ENCODE measurements at regions not wholly inside any gene's neighbourhood (a gene's known extent, or its start where the extent isn't known, plus 50 kb on each side); places are given as distances from the start of the nearest gene placed in this dataset.

DNA sequence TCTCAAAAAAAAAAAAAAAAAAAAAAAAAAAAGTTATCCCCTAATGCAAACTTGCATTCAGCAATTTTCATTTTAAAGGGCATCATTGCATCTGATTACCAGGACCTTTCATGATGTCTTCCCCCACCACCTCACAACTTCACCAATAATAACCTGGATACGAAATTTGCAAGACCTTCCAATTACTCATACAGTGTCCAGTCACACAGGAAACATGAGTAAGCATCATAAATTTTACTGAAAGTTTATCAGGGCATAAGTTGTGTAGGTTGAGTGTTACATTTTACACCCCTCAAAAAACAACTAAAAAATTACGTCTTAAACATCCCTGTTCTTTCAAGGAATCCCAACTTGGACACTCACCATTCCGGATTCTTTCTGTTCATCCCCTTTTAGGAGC lies 79.1 kb upstream of the ANKEF1 start:
- TF ChIP-seq, protein P1, sequence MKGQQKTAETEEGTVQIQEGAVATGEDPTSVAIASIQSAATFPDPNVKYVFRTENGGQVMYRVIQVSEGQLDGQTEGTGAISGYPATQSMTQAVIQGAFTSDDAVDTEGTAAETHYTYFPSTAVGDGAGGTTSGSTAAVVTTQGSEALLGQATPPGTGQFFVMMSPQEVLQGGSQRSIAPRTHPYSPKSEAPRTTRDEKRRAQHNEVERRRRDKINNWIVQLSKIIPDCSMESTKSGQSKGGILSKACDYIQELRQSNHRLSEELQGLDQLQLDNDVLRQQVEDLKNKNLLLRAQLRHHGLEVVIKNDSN (IDR thresholded peaks at IDR 0.05): no peak
- no peak for TF ChIP-seq CEBPB (IDR thresholded peaks at IDR 0.05)
- no peak for TF ChIP-seq CREB1 (IDR thresholded peaks at IDR 0.05; ENCODE audit: low read depth)
- TF ChIP-seq EP300 (IDR thresholded peaks at IDR 0.05; ENCODE audit: borderline replicate concordance): no peak
- no peak for TF ChIP-seq TEAD4 (IDR thresholded peaks at IDR 0.05)
- TF ChIP-seq FOXM1 (IDR thresholded peaks at IDR 0.05; ENCODE audit: borderline replicate concordance, low read depth): no peak
- no peak for TF ChIP-seq YY1 (IDR thresholded peaks at IDR 0.05; ENCODE audit: low read depth)
- TF ChIP-seq ZBTB7A (IDR thresholded peaks at IDR 0.05; ENCODE audit: low read depth): no peak
- TF ChIP-seq REST (IDR thresholded peaks at IDR 0.05; ENCODE audit: low read depth): no peak
- TF ChIP-seq TAF1 (IDR thresholded peaks at IDR 0.05; ENCODE audit: low read depth): no peak
- no peak for TF ChIP-seq RAD21 (IDR thresholded peaks at IDR 0.05; ENCODE audit: low read depth)
- no peak for TF ChIP-seq MAX (IDR thresholded peaks at IDR 0.05)
- no peak for TF ChIP-seq EGR1 (IDR thresholded peaks at IDR 0.05)
- no peak for TF ChIP-seq TCF12 (IDR thresholded peaks at IDR 0.05; ENCODE audit: low read depth)

GRCh38 chr20:9949563-9949962 lies 85.2 kb upstream of the ANKEF1 start:
- TF ChIP-seq EGR1 (IDR thresholded peaks at IDR 0.05) (no peak), ZBTB7A (IDR thresholded peaks at IDR 0.05; ENCODE audit: low read depth) (no peak), MAX (IDR thresholded peaks at IDR 0.05) (no peak), FOXM1 (IDR thresholded peaks at IDR 0.05; ENCODE audit: borderline replicate concordance, low read depth) (no peak), RAD21 (IDR thresholded peaks at IDR 0.05; ENCODE audit: low read depth) (no peak), EP300 (IDR thresholded peaks at IDR 0.05; ENCODE audit: borderline replicate concordance) (no peak), YY1 (IDR thresholded peaks at IDR 0.05; ENCODE audit: low read depth) (no peak), TAF1 (IDR thresholded peaks at IDR 0.05; ENCODE audit: low read depth) (no peak), REST (IDR thresholded peaks at IDR 0.05; ENCODE audit: low read depth) (no peak), CREB1 (IDR thresholded peaks at IDR 0.05; ENCODE audit: low read depth) (no peak), CEBPB (IDR thresholded peaks at IDR 0.05) (no peak), NFIC (IDR thresholded peaks at IDR 0.05) (no peak), TEAD4 (IDR thresholded peaks at IDR 0.05) (no peak), TCF12 (IDR thresholded peaks at IDR 0.05; ENCODE audit: low read depth) (no peak)
- TF ChIP-seq, protein P1 (IDR thresholded peaks at IDR 0.05): no peak

DNA sequence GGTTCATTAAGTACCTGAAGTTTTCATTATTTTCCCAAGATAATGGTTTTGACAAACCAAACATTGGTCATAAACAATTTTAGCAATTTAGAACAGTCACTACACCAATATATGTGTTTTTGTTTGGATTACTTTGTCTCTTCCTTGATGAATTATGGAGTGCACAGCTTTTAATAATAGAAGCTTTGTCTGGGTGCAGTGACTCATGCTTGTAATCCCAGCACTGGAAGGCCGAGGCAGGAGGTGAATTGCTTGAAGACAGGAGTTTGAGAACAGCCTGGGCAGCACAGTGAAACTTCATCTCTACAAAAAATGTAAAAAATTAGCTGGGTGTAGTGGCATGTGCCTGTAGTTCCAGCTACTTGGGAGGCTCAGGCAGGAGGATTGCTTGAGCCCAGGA lies 89.4 kb upstream of the ANKEF1 start:
- TF ChIP-seq TAF1 (IDR thresholded peaks at IDR 0.05; ENCODE audit: low read depth): no peak
- TF ChIP-seq TEAD4 (IDR thresholded peaks at IDR 0.05): no peak
- TF ChIP-seq EP300 (IDR thresholded peaks at IDR 0.05; ENCODE audit: borderline replicate concordance): no peak
- TF ChIP-seq EGR1 (IDR thresholded peaks at IDR 0.05): no peak
- no peak for TF ChIP-seq FOXM1 (IDR thresholded peaks at IDR 0.05; ENCODE audit: borderline replicate concordance, low read depth)
- no peak for TF ChIP-seq TCF12 (IDR thresholded peaks at IDR 0.05; ENCODE audit: low read depth)
- TF ChIP-seq REST (IDR thresholded peaks at IDR 0.05; ENCODE audit: low read depth): no peak
- TF ChIP-seq CREB1 (IDR thresholded peaks at IDR 0.05; ENCODE audit: low read depth): no peak
- TF ChIP-seq, protein P1 (IDR thresholded peaks at IDR 0.05): no peak
- TF ChIP-seq YY1 (IDR thresholded peaks at IDR 0.05; ENCODE audit: low read depth): no peak
- TF ChIP-seq CEBPB (IDR thresholded peaks at IDR 0.05): no peak
- TF ChIP-seq NFIC (IDR thresholded peaks at IDR 0.05): no peak
- TF ChIP-seq ZBTB7A (IDR thresholded peaks at IDR 0.05; ENCODE audit: low read depth): no peak
- TF ChIP-seq RAD21 (IDR thresholded peaks at IDR 0.05; ENCODE audit: low read depth): no peak
- TF ChIP-seq MAX (IDR thresholded peaks at IDR 0.05): no peak

Measured in Ishikawa (cell line).